ENCODE measurements at regions not wholly inside any gene's neighbourhood (a gene's known extent, or its start where the extent isn't known, plus 50 kb on each side); places are given as distances from the start of the nearest gene placed in this dataset.

DNA sequence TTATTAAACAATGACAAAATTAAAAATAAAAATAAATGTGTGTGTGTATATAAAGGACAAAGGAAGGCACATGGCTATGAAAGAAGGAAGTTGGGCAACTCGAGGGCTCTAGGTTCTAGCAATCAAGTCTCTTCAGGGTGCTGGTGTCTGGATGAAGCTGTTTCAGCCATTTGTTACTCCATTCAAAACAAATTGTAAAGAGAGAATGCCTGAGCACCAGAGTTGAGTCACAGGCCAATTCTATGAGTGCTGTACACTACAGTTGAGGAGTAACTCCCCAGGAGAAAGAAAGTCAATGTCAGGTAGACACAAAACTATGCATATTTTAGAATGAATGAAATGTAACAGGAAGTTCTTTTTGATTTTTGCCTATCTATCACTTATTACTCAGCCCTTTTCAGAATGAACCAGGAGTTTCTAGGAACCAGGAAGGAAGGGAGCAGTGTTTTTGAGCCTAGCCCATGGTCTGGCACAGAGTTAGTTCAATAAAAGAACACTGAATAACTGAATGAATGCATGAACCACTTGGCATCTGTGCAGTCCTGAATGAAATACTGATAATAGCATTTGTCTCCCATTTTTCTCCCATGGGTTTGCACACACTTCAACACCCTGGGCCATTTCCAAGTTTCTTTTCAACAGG lies 151.7 kb upstream of the CPEB2 start:
- no peak overlapping the region for H3K4me3 ChIP-seq (ENCODE audit: low read length)
- no peaks in the 10 kb centered on the region for H3K36me3 ChIP-seq (replicated peaks; ENCODE audit: insufficient read depth, low read length)
- H3K4me1 ChIP-seq (ENCODE audit: low read length) = no peaks in the 10 kb centered on the region
- H2AFZ ChIP-seq (ENCODE audit: low read length) = no peak overlapping the region
- H3K9me2 ChIP-seq (replicated peaks; ENCODE audit: insufficient read depth, low read length) = no peaks in the 10 kb centered on the region
- no peaks in the 10 kb centered on the region for H4K20me1 ChIP-seq (ENCODE audit: insufficient read depth, low read length)
- no peaks in the 10 kb centered on the region for H3K79me2 ChIP-seq (ENCODE audit: low read length)
- no peak overlapping the region for H3K9ac ChIP-seq (ENCODE audit: low read length)
- H3F3A ChIP-seq (ENCODE audit: insufficient read depth, low read length) = no peaks in the 10 kb centered on the region
- no peak overlapping the region for H3K27ac ChIP-seq (ENCODE audit: low read length)
- H3K9me3 ChIP-seq (replicated peaks; ENCODE audit: insufficient read depth, low read length) = no peaks in the 10 kb centered on the region
- TF ChIP-seq, protein P1, sequence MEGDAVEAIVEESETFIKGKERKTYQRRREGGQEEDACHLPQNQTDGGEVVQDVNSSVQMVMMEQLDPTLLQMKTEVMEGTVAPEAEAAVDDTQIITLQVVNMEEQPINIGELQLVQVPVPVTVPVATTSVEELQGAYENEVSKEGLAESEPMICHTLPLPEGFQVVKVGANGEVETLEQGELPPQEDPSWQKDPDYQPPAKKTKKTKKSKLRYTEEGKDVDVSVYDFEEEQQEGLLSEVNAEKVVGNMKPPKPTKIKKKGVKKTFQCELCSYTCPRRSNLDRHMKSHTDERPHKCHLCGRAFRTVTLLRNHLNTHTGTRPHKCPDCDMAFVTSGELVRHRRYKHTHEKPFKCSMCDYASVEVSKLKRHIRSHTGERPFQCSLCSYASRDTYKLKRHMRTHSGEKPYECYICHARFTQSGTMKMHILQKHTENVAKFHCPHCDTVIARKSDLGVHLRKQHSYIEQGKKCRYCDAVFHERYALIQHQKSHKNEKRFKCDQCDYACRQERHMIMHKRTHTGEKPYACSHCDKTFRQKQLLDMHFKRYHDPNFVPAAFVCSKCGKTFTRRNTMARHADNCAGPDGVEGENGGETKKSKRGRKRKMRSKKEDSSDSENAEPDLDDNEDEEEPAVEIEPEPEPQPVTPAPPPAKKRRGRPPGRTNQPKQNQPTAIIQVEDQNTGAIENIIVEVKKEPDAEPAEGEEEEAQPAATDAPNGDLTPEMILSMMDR (IDR thresholded peaks at IDR 0.05; ENCODE audit: low read length) = no peak
- TF ChIP-seq EZH2 (optimal IDR thresholded peaks at IDR 0.05; ENCODE audit: low read depth, low read length) (no peak), EZH2phosphoT487 (IDR thresholded peaks at IDR 0.05; ENCODE audit: low read length) (no peak)
- no peak for DNase-seq
- H3K4me2 ChIP-seq (ENCODE audit: low read depth, low read length) = no peak overlapping the region
- no peaks in the 10 kb centered on the region for H3K27me3 ChIP-seq (replicated peaks; ENCODE audit: insufficient read depth, low read length)

DNA sequence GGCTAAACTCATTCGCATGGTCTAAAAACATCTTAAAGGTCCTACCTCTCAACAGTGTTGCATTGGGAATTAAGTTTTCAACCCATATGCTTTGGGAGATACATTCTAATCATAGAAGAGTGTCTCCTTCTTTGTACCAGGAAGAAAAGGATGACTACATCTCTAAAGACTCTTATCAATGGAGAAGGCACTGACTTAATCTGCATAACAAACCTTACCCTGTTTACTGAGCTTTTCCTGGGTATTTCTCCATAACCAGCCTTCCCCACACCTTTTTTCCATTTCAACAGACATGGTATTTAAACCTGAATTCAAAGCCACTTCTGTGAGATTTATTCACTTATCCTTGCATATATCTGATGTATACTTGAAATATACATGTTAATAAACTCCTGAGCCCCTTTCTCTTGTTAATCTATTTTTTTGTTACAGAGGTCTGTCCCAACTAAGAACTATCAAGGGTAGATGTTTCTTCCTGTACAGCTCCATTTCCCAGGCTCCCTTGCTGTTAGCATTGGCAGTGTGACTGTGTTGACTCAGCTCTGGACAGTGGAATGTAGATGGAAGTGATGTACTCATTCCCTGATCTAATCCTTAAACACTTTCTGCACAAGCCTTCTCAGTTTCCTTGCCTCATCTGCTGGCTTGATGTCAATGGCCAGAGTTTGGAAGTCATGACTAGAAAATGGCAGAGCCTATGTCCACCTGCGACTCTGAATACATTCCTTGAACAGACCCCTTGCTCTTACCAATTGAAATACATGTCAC lies 148.9 kb upstream of the CPEB2 start:
- Histone ChIP-seq H3K4me2 (ENCODE audit: low read depth, low read length) (no peak overlapping the region), H4K20me1 (ENCODE audit: insufficient read depth, low read length) (no peaks in the 10 kb centered on the region), H3K27ac (ENCODE audit: low read length) (no peak overlapping the region), H3F3A (ENCODE audit: insufficient read depth, low read length) (no peaks in the 10 kb centered on the region), H3K9me3 (replicated peaks; ENCODE audit: insufficient read depth, low read length) (no peaks in the 10 kb centered on the region), H3K9me2 (replicated peaks; ENCODE audit: insufficient read depth, low read length) (no peaks in the 10 kb centered on the region), H3K4me1 (ENCODE audit: low read length) (no peaks in the 10 kb centered on the region), H3K27me3 (replicated peaks; ENCODE audit: insufficient read depth, low read length) (no peaks in the 10 kb centered on the region), H3K79me2 (ENCODE audit: low read length) (no peaks in the 10 kb centered on the region), H3K9ac (ENCODE audit: low read length) (no peak overlapping the region), H3K4me3 (ENCODE audit: low read length) (no peak overlapping the region), H2AFZ (ENCODE audit: low read length) (no peak overlapping the region), H3K36me3 (replicated peaks; ENCODE audit: insufficient read depth, low read length) (no peaks in the 10 kb centered on the region)
- no peak for DNase-seq
- TF ChIP-seq, protein P1 (IDR thresholded peaks at IDR 0.05; ENCODE audit: low read length) = no peak
- TF ChIP-seq EZH2phosphoT487 (IDR thresholded peaks at IDR 0.05; ENCODE audit: low read length) (no peak), EZH2 (optimal IDR thresholded peaks at IDR 0.05; ENCODE audit: low read depth, low read length) (no peak)

DNA sequence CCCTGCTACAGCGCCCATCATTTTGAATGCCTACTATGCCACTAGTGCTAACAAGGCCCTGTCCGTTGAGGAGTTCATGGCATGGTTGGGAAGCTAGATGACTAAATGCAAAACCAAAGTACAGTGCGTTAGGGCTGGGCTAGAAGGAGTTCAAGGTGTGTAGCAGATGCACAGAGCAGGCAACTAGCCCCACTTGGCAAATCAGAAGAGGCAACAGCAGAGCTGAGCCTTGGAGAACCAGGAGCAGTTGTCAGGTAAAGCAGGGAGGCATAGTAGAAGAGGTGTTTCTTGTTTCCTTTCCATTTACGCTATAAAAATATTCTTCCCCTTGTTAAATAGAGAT lies 146.6 kb upstream of the CPEB2 start:
- Histone ChIP-seq H3K9me3 (replicated peaks; ENCODE audit: insufficient read depth, low read length) (no peaks in the 10 kb centered on the region), H3K4me1 (ENCODE audit: low read length) (no peaks in the 10 kb centered on the region), H3K4me3 (ENCODE audit: low read length) (no peak overlapping the region), H3K4me2 (ENCODE audit: low read depth, low read length) (no peak overlapping the region), H2AFZ (ENCODE audit: low read length) (no peak overlapping the region), H3K36me3 (replicated peaks; ENCODE audit: insufficient read depth, low read length) (no peaks in the 10 kb centered on the region), H3K27ac (ENCODE audit: low read length) (no peak overlapping the region), H4K20me1 (ENCODE audit: insufficient read depth, low read length) (no peaks in the 10 kb centered on the region), H3K79me2 (ENCODE audit: low read length) (no peaks in the 10 kb centered on the region), H3F3A (ENCODE audit: insufficient read depth, low read length) (no peaks in the 10 kb centered on the region), H3K9ac (ENCODE audit: low read length) (no peak overlapping the region), H3K27me3 (replicated peaks; ENCODE audit: insufficient read depth, low read length) (no peaks in the 10 kb centered on the region), H3K9me2 (replicated peaks; ENCODE audit: insufficient read depth, low read length) (no peaks in the 10 kb centered on the region)
- DNase-seq = no peak
- no peak for TF ChIP-seq EZH2 (optimal IDR thresholded peaks at IDR 0.05; ENCODE audit: low read depth, low read length)
- no peak for TF ChIP-seq EZH2phosphoT487 (IDR thresholded peaks at IDR 0.05; ENCODE audit: low read length)
- TF ChIP-seq, protein P1 (IDR thresholded peaks at IDR 0.05; ENCODE audit: low read length) = no peak

Data from MM.1S (cell line).